Panc1 (cell line): ENCODE measurements at regions not wholly inside any gene's neighbourhood (a gene's known extent, or its start where the extent isn't known, plus 50 kb on each side); places are given as distances from the start of the nearest gene placed in this dataset.

Experiments
- TCF7L2 ChIP-seq: IDR thresholded peaks from 2 replicates; pipeline ENCODE4 v1.6.1; 2011; ENCODE audit warnings: mild to moderate bottlenecking, low read depth, low read length, inconsistent platforms
- TF ChIP-seq, protein P1 (sequence below): fragments of 450-650 bp; IDR thresholded peaks from 2 replicates; pipeline ENCODE4 v1.5.1; 2017; ENCODE audit warnings: mild to moderate bottlenecking
- TF ChIP-seq, protein P2 (sequence below), 2 experiments: IDR thresholded peaks; 2 replicates each; pipeline ENCODE4 v1.6.1; 2011 to 2012; ENCODE audit warnings: low read depth in 2 of 2, control low read depth in 1 of 2, low read length in 1 of 2, mild to moderate bottlenecking in 1 of 2, moderate library complexity in 1 of 2; ENCODE audit not compliant: insufficient read depth in 1 of 2

DNA sequence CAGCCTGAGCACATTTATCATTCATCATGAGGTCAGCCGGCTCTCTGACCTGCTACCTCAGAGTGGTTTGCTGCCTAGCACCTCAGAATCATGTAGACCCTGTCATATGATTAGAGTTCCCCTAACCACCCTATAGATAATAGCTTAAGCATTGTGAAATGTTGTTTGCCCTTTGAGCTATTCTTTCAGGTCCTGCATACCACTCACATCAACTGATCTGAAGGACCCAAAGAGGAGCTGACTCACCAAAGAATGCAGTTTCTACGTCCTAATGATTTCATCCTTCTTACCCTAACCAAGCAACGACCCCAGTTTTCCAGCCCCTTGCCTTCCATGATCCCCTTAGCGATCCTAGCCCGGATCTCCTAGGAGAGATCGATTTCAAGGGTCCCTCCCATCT, 527.9 kb downstream of the SOX5 start:
- TF ChIP-seq, protein P1, sequence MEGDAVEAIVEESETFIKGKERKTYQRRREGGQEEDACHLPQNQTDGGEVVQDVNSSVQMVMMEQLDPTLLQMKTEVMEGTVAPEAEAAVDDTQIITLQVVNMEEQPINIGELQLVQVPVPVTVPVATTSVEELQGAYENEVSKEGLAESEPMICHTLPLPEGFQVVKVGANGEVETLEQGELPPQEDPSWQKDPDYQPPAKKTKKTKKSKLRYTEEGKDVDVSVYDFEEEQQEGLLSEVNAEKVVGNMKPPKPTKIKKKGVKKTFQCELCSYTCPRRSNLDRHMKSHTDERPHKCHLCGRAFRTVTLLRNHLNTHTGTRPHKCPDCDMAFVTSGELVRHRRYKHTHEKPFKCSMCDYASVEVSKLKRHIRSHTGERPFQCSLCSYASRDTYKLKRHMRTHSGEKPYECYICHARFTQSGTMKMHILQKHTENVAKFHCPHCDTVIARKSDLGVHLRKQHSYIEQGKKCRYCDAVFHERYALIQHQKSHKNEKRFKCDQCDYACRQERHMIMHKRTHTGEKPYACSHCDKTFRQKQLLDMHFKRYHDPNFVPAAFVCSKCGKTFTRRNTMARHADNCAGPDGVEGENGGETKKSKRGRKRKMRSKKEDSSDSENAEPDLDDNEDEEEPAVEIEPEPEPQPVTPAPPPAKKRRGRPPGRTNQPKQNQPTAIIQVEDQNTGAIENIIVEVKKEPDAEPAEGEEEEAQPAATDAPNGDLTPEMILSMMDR: no peak
- TF ChIP-seq, protein P2, sequence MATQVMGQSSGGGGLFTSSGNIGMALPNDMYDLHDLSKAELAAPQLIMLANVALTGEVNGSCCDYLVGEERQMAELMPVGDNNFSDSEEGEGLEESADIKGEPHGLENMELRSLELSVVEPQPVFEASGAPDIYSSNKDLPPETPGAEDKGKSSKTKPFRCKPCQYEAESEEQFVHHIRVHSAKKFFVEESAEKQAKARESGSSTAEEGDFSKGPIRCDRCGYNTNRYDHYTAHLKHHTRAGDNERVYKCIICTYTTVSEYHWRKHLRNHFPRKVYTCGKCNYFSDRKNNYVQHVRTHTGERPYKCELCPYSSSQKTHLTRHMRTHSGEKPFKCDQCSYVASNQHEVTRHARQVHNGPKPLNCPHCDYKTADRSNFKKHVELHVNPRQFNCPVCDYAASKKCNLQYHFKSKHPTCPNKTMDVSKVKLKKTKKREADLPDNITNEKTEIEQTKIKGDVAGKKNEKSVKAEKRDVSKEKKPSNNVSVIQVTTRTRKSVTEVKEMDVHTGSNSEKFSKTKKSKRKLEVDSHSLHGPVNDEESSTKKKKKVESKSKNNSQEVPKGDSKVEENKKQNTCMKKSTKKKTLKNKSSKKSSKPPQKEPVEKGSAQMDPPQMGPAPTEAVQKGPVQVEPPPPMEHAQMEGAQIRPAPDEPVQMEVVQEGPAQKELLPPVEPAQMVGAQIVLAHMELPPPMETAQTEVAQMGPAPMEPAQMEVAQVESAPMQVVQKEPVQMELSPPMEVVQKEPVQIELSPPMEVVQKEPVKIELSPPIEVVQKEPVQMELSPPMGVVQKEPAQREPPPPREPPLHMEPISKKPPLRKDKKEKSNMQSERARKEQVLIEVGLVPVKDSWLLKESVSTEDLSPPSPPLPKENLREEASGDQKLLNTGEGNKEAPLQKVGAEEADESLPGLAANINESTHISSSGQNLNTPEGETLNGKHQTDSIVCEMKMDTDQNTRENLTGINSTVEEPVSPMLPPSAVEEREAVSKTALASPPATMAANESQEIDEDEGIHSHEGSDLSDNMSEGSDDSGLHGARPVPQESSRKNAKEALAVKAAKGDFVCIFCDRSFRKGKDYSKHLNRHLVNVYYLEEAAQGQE (IDR thresholded peaks at IDR 0.05; ENCODE audit: insufficient read depth in 1 of 2, low read depth in 2 of 2, low read length in 1 of 2): no peak
- TF ChIP-seq TCF7L2: no peak
